Tibial nerve (tissue), 4 donors: ENCODE measurements at regions not wholly inside any gene's neighbourhood (a gene's known extent, or its start where the extent isn't known, plus 50 kb on each side); places are given as distances from the start of the nearest gene placed in this dataset.

Experiments used
- DNase-seq, 2 donors: peaks; one replicate each; pipeline ENCODE4 v3.0.0-alpha.2; 2019; ENCODE audit warnings: low spot score in 2 of 2
- H3K27ac ChIP-seq, 4 donors: fragments of 200-600 bp; sonication (generic) in 3 of 4; one replicate each; pipeline ENCODE4 v1.5.1; 2017 to 2019; ENCODE audit warnings: mild to moderate bottlenecking in 1 of 4
- H3K27me3 ChIP-seq, 2 donors: fragments of 200-600 bp; sonication (generic) in 1 of 2; one replicate each; pipeline versions ENCODE4 v1.5.1 to v1.6.0; 2017 to 2019
- H3K36me3 ChIP-seq, 3 donors: fragments of 200-600 bp; sonication (generic); one replicate each; pipeline ENCODE4 v1.5.1; 2018 to 2019
- H3K4me1 ChIP-seq, 4 donors: fragments of 200-600 bp; sonication (generic) in 3 of 4; one replicate each; pipeline ENCODE4 v1.5.1; 2017 to 2019
- H3K4me3 ChIP-seq, 4 donors: fragments of 200-600 bp; sonication (generic) in 3 of 4; one replicate each; pipeline ENCODE4 v1.5.1; 2017 to 2019; ENCODE audit warnings: mild to moderate bottlenecking in 1 of 4, moderate library complexity in 1 of 4
- H3K9me3 ChIP-seq, 4 donors: fragments of 200-600 bp; sonication (generic) in 3 of 4; one replicate each; pipeline ENCODE4 v1.5.1; 2017 to 2019
- CTCF ChIP-seq, 5 experiments: fragments of 200-600 bp in 3 of 5; fragments of 450-650 bp in 2 of 5; sonication (generic) in 3 of 5; IDR thresholded peaks; one replicate each; pipeline ENCODE4 v1.5.1; 2016 to 2019; ENCODE audit warnings: antibody characterized with exemption in 5 of 5, mild to moderate bottlenecking in 3 of 5, moderate library complexity in 2 of 5
- EP300 ChIP-seq, 2 donors: sonication (generic); formaldehyde crosslinking; IDR thresholded peaks; one replicate each; pipeline ENCODE4 v1.6.1; 2017; ENCODE audit warnings: antibody characterized with exemption in 2 of 2, mild to moderate bottlenecking in 1 of 2
- POLR2A ChIP-seq, 2 donors: fragments of 450-650 bp; IDR thresholded peaks; one replicate each; pipeline ENCODE4 v1.6.1; 2017; ENCODE audit warnings: antibody characterized with exemption in 2 of 2, mild to moderate bottlenecking in 2 of 2, moderate library complexity in 2 of 2
- WGBS, 2 donors: methylation state at CpG; one replicate each; pipeline ENCODE4 v1.1.5; 2018; 5-methylcytosine and 5-hydroxymethylcytosine counted together

GRCh38 chr5:89399548-89399947 is 516.6 kb upstream of the MEF2C start:
- Histone ChIP-seq H3K9me3 (no peaks in the 10 kb centered on the region), H3K27me3 (no peaks in the 10 kb centered on the region), H3K4me3 (no peak overlapping the region), H3K36me3 (no peaks in the 10 kb centered on the region), H3K4me1 (no peaks in the 10 kb centered on the region), H3K27ac (no peak overlapping the region)
- no peak for DNase-seq
- WGBS, 2 donors = 25 to 40% methylated on average over 1 of the region's 1 CpG
- TF ChIP-seq POLR2A (IDR thresholded peaks at IDR 0.05) = no peak
- TF ChIP-seq EP300 (IDR thresholded peaks at IDR 0.05) = peak in 1 of 2 donors; percentile 36

- no peak overlapping the region for H3K4me3 ChIP-seq
- H3K27ac ChIP-seq = peak overlapping the region in 2 of 4 donors; percentile 27 to 30
- no peak for DNase-seq
- H3K36me3 ChIP-seq = no peaks in the 10 kb centered on the region
- no peaks in the 10 kb centered on the region for H3K27me3 ChIP-seq
- WGBS, 2 donors = 88 to 93% methylated on average over 1 of the region's 1 CpG
- no peaks in the 10 kb centered on the region for H3K9me3 ChIP-seq
- no peaks in the 10 kb centered on the region for H3K4me1 ChIP-seq
- TF ChIP-seq EP300 (IDR thresholded peaks at IDR 0.05) = no peak
Measured at GRCh38 chr5:89397096-89397495, 514.1 kb upstream of the MEF2C start.

GRCh38 chr5:89396278-89396954 is 513.4 kb upstream of the MEF2C start:
- TF ChIP-seq EP300 (IDR thresholded peaks at IDR 0.05) (peak in 1 of 2 donors; percentile 66), CTCF (IDR thresholded peaks at IDR 0.05) (no peak)
- Histone ChIP-seq H3K9me3 (no peaks in the 10 kb centered on the region), H3K4me1 (no peaks in the 10 kb centered on the region), H3K27me3 (no peaks in the 10 kb centered on the region), H3K4me3 (no peak overlapping the region), H3K36me3 (no peaks in the 10 kb centered on the region), H3K27ac (peak overlapping the region in 2 of 4 donors; percentile 27 to 58)
- DNase-seq = no peak
- WGBS, 2 donors = 38 to 39% methylated on average over 2 of the region's 2 CpGs

- H3K4me1 ChIP-seq = no peaks in the 10 kb centered on the region
- no peaks in the 10 kb centered on the region for H3K36me3 ChIP-seq
- no peaks in the 10 kb centered on the region for H3K27me3 ChIP-seq
- H3K9me3 ChIP-seq = no peaks in the 10 kb centered on the region
- TF ChIP-seq POLR2A (IDR thresholded peaks at IDR 0.05) (no peak), CTCF (IDR thresholded peaks at IDR 0.05) (no peak), EP300 (IDR thresholded peaks at IDR 0.05) (no peak)
- no peak overlapping the region for H3K4me3 ChIP-seq
- DNase-seq = no peak
- H3K27ac ChIP-seq = no peak overlapping the region
Measured at GRCh38 chr5:89395111-89395510, 512.1 kb upstream of the MEF2C start.

GRCh38 chr5:89388872-89389271 is 505.9 kb upstream of the MEF2C start:
- no peak overlapping the region for H3K4me3 ChIP-seq
- no peak for DNase-seq
- 69 to 80% methylated on average over 2 of the region's 2 CpGs for WGBS, 2 donors
- H3K36me3 ChIP-seq = no peaks in the 10 kb centered on the region
- no peaks in the 10 kb centered on the region for H3K4me1 ChIP-seq
- no peaks in the 10 kb centered on the region for H3K27me3 ChIP-seq
- TF ChIP-seq POLR2A (IDR thresholded peaks at IDR 0.05) (no peak), EP300 (IDR thresholded peaks at IDR 0.05) (no peak), CTCF (IDR thresholded peaks at IDR 0.05) (no peak)
- H3K27ac ChIP-seq = no peak overlapping the region
- H3K9me3 ChIP-seq = no peaks in the 10 kb centered on the region

GRCh38 chr5:89384391-89384790 is 501.4 kb upstream of the MEF2C start:
- WGBS, 2 donors = 77 to 80% methylated on average over 5 of the region's 5 CpGs
- no peak overlapping the region for H3K27ac ChIP-seq
- no peaks in the 10 kb centered on the region for H3K4me1 ChIP-seq
- no peaks in the 10 kb centered on the region for H3K9me3 ChIP-seq
- TF ChIP-seq EP300 (IDR thresholded peaks at IDR 0.05) (no peak), CTCF (IDR thresholded peaks at IDR 0.05) (no peak), POLR2A (IDR thresholded peaks at IDR 0.05) (no peak)
- H3K27me3 ChIP-seq = no peaks in the 10 kb centered on the region
- no peak for DNase-seq
- H3K36me3 ChIP-seq = no peaks in the 10 kb centered on the region
- no peak overlapping the region for H3K4me3 ChIP-seq
